NCI-H1694 treated with DMSO at 0.1 percent for 48 hours (cell line): ENCODE measurements at regions not wholly inside any gene's neighbourhood (a gene's known extent, or its start where the extent isn't known, plus 50 kb on each side); places are given as distances from the start of the nearest gene placed in this dataset.

Experiments
- DNase-seq: peaks from one replicate; lab custom pipeline; 2025; lab: John Stamatoyannopoulos, UW

DNA sequence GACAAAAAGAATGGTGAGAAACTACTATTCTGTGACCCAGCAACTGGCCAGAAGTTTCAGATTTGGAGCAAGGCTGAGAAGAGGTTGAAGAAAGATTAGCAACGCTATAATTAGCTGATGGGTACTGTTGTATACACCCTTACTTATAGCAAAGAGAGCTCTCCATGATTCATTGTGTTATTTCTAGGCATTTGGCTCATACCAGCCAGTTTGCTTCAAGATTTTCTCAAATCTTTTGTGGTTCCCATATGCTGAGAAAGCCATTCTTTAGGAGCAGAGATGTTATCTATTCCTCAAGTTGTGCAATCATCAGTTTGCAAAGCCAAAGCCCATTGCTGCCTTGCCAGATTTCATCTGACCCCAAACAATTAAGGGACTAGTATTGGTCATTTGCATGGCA is 179.4 kb downstream of the ETS1 start:
- DNase-seq = no peak

DNA sequence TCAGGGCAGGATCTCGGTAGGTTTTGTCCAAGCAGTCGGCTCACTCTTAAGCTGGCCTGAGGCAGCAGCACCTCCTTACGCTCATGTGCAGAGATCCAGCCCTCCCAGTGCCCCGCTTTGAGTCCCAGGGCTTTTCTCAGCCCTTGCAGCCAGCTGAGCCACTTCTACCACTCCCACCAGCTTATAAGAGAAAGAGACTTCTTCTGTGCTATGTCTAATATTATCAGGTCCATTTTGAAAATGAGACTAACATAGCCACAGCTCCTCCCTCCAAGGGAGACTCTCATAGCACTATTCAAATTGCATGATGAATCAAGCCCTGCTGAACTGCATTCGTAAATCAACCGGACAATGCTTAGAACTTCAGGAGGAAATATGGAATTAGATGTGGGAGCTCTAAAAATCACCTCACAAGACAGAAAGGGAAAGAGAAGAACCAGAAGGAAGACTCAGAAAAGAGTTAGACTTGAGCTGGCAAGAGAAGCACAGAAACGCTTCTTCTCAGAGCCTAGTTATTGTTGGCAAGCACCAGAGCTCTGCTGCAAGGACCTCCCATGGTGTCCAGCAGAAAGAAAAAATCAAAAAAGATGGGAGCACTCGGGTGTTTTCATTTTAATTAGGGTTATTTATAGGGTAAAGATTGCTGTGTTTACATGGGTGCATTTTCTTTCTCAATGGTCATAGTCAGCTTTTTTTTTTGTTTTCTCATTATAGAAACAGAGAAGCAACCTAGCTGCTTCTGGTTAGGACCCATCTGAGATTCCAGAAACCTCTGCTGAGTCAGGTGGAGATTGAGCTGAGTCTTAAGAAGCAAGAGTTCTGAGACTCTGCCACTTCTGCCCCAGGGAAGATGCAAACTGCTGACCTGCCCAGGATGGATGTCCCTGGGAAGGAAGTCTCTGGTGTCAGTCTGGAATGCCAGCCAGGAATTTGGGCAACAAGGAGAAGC is 181.4 kb downstream of the ETS1 start:
- DNase-seq = no peak

DNA sequence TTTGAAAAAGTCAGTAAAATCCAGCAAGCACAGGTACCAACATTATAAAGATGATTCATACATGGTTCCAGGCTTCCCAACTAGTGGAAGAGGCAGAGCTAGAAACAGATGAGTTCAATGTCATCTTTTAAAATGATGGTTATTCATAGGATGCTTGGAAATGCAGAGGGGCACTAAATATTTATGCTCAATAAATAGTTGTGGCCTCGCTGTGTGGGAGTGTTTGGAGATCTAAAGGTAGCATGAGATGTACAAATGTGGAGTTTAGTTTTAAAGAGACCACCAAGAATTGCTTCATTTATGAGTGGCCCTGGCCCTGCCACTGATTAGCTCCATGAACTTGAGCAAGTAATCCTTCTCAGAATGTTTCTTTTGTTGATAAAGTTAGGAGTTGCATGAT is 182.2 kb downstream of the ETS1 start:
- DNase-seq = no peak

DNA sequence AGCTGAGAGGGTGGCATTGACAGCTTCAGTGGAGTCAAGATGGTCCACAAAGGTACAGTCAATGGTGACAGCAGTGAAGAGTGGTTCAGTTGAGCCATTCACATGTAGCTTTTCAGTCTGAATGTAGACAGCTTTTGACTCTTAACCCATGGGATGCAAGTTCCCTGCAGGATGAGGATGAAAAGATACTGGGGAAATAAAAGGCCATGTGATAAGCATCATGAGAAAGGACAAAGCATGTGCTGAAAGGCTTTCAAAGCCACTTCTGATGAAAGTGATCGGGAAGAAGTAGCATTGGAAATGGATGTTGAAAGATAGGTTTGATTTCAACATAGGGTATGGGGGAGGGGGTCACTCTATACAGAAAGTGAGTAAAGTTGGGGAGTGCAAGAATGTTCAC is 182.9 kb downstream of the ETS1 start:
- no peak for DNase-seq

DNA sequence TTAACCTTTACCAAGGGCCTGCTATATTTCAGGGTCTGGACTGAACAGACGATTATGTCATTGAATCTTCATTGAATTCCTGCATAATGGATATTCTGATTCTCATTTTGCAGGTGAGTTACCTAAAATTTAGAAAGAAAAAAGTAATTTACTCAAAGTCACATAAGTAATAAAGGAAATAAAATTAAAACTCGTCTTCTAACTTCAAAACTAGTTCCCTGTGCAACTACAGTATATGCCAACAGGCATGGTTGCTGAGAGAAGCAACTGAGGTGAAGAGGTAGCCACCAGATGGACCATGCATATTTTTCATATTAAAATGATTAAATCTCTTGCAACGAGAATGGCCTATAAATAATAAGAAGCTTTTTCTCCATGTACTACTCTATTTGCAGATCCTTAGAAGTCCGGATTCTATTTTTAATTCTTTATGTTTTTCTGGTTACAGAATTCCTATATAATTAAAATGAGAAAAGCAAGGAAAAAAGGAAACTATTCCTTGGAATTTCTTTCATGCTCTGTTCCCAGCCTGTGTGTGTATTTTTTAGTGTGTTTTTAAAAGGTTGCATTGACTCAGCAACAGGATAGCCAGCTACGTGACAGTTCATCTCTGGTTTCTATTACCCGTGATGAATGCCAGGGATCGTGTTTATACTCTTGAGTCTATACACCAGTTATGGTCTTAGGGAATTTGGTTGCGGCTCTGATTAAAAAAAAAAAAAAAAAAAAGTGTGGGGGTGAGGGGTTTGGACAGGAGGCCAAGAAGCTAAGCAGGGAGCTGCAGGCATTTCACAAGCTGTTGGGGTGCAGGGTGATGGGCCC is 186.8 kb downstream of the ETS1 start:
- no peak for DNase-seq

DNA sequence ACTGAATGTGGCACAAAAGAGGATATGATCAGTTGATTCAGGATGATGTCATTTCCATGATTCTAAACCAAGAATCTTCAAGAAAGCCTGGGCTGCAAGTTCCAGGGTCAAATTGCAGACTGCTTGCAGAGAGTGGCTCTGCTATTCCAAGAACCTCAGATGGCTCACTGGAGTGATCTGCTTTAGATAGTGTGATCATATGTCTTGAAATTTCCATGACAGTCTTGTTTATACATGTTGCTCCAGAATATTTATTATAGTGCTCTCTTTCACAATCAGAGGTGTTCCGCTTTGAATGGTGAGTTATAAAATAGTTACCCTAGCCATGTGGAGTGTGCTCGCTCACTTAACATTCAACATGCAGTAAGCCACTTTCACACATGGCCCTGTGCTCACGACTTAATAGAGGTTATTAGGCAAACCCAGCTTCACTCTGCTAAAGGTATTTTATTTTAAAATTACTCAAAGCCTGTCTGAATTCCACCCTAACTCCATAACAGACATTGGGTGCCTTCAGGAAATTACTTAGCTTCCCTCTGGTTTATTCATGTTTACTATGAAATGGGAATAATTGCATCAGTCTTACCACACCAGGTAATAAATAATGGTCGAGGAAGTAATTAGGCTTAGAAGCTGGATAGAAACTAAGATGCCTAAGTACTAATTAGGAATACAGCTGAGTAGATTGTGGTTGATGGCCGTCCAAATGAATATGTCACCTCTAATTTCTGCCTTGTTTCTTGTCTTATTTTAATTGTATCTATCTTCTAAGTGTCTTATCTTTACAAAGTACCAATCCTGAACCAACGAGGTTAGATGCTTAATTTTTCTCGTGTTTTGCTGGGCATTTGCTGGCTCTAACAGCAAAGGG is 187.9 kb downstream of the ETS1 start:
- DNase-seq = no peak

DNA sequence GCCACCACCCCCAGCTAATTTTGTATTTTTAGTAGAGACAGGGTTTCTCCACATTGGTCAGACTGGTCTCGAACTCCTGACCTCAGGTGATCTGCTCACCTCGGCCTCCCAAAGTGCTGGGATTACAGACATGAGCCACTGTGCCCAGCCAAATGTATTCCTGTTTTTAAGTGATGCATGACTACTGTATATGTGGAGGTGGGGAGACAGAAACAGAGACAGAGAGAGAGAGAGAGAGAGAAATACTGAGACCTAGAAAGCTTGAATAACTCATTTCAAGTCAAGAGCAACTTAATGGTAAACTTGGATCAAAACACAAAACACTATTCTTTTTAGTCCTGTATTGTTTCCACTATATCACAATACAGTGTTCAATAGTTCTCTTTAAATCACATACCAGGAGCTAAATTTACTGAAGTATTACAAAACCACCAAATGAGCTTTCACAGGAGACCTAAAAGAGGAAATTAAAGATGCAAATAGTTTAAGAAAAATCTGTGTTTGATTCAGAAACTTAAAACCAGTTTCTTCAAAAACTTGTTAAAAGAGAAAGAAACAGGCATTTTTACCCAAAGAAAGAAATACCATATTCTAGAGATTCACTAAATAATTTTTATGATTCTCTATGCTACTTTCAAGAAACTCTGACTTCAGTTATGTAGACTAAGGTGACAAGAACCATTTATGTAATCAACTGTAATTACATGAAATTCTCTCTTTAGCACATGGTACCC is 188.7 kb downstream of the ETS1 start:
- DNase-seq = no peak

DNA sequence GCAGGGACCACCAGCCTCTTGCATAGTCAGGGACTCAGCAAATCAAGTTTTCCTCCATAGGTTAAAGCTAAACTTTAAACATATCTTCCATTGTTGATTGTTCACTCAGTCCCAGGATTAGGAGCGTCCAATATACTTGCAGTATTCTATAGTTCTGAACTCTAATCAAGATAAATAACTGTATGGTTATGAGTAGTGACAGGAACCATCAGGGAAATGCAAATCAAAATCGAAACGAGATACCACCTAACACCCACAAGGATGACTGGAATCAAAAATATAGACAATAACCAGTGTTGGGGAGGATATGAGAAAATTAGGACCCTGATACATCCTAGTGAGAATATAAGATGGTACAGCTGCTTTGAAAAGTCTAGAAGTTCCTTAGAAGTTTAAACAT is 190.0 kb downstream of the ETS1 start:
- no peak for DNase-seq

DNA sequence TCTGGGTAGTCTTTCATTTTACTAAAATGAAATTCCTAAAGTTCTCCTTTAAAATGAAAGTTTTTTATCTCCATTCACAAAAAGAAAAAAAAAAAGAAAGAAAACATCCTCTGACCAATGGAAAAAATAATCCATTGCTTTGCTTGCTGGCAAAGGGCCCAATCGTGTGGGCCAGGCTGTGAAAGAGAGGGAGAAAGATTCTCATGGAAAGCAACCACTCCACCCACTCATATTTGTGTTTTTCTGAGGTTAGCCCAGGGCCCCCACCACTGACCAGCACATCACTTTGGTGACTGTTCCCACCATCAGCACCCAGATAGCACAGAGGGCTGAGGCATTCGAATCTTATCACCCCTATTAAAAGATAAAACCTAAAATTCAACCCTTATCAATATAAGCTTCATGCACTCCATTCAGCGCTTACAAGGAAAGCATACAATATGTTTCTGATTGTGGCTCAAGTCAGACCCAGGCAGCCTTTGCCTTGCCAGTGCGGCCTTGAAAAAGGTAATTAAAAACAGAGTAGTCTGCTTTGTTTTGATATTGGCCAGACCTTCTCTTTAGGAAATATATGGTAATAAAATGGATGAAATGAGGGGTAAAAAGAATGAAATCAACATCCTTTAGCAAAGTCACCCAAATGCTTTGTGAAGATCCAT is 192.8 kb downstream of the ETS1 start:
- DNase-seq = no peak

DNA sequence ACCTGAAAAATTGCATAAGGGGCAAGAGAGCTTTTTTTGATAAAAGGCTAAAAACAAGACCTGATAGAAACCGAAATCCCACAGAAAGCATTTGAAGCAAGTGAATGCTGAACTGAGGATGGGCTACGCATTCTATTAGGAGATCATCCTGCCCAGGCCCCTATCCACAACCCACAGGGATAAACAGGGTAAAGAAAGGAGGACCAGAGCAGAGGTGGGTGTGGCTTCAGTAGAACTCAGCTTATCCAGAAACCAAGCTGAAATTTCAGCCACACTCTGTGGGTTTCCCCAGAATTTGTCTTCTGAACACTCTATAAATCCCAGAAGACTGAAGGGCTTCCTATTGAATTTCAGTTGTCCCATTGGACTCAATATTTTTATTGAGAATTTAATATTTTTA is 195.1 kb downstream of the ETS1 start:
- no peak for DNase-seq

DNA sequence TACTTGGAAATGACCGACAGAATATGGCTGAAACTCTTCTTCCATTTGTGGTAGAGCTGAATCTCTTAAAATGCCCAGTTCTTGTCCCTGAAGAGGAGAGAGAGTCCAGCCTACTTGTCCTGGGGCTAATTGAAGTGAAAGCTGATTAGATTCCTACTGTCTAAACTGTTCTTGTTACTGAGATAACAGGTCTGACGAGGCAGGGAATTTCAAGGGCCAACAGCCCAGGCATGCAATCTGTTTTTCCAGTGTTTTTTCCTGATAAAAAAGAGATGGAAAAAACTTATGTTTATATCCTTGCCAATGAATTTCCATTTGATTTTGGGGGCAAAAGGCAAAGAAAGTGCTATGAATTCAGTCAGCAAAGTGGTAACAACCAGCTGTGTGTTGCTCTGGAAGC is 195.5 kb downstream of the ETS1 start:
- no peak for DNase-seq

DNA sequence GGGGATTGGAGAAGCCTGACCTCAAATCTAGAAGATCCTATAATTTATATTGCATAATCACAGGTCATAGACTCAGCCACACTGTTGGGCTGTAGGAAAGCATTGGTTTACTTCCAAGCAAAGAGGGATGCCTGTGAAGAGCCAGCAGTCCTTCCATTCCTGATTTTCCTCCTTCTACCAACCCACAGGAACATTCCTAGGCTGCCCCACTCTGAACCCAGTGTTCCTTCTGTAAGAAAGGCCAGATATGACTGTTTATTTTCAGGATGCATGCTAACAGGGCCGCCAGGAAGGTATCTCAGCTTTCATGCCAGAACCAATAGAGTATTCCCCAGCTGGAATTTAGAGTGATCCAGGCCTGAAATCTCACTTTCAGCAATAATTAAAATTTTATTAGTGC is 197.1 kb downstream of the ETS1 start:
- DNase-seq = no peak

DNA sequence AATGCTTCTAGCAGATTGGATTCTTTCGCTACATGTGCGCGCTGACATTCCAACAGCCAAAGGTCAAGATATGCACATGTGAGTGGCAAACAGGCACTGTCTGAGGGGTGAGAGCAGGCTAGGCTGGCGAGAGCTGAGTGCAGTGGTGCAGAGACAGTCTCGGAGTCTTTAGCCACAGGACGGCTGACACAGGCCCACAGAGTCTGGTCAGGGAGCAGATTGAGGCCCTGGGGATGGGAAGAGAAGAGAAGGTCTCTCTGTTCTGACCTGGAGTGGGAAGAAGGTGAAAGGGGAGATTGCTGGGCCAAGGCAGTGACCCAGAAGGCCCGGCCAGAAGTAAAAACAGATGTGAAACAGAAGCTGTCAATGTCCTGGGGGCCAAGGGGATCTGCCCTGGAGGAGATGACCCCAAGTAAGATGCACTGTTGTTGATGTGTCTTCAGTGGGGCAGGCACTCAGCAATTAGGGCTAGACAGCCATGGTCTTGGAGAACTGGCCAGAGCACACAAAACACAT is 197.8 kb downstream of the ETS1 start:
- no peak for DNase-seq

DNA sequence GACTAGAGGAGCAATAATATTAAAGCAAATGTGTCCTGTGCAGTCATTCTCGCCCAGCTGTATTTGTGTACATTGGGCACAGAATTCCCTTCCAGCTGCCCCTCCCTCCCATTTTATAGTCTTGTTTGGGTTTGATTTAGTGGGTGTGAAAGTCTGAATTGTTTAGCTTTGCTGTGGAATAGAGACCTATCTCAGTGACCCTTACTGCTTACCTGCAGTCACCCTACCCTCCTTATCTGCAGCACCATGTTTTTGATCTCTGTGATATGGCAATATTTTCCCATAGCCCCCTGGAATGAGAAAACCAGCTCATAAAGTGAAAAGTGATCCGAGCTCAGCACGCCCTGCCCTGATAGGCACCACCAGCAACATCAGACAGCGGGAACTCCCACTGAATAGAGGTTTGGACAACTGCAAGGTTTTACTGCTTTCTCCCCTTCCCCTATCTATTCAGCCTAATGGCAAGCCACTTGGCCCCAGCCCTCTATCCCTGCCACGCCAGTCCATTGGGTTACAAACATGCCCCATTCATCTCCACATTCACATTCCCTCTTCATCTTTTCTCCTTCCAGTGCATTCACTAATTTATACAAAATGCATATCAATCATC is 199.0 kb downstream of the ETS1 start:
- no peak for DNase-seq

DNA sequence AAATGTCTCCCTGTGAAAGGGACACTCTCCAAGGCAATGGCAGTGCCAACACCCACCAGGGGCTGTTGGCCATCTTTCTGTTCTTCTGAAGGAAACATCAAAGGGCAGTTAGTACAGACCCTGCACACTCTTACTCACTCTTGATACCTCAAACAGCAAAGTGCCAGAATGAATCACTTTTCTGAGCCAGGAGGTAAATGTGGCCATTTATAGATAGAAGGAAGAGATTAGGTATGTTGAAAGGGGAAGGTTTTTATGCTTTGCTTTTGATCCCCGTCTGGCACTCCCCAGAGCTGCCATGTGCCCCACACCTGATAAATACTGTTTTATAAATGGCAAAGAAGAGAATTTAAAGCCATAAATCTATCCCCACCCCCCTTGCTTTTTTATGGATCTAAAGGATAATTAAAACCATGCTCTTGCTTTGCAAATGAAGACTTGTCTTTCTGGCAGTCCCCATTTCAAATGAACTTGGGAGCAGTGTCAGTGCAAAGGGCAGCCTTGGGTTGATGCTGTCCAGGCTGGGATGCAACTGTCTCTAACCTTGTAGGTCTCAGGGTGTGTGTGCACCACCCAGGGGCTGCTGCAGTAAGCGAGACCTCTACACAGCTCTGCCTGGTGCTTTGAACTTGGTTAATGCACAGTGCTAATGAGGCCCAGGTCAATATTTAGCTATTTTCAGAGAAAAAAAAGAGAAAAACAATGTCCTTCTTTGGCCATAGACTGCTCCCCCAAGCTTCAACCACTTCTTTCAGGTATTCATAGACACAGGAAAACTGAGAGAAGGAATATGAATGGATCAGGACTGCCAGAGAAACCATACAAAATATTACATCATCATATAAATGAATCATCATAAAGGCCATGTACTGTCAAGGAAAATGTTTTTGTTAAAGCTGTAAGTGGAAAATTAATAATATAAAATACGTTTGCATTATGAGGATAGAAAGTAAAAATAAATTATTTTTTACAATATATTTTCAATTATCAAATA is 207.5 kb downstream of the ETS1 start:
- no peak for DNase-seq

DNA sequence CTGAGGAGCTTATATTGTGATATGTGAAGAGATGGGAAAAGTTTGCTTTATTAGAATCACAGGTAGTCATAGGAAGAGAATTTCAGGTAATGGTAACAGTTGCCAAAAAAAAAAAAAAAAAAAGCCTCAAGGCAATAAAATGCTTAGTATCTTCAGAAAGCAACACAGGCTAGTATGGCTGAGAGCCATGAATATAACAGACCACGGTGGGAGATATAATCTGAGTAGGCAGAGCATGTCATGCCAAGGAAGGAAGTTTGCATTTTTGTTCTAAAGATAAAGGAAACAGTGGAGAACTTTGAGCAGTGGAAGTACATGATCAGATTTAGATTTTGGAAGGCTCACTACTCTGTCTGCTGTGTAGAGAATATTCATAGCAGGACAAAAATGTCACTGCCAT is 211.4 kb downstream of the ETS1 start:
- DNase-seq = no peak

DNA sequence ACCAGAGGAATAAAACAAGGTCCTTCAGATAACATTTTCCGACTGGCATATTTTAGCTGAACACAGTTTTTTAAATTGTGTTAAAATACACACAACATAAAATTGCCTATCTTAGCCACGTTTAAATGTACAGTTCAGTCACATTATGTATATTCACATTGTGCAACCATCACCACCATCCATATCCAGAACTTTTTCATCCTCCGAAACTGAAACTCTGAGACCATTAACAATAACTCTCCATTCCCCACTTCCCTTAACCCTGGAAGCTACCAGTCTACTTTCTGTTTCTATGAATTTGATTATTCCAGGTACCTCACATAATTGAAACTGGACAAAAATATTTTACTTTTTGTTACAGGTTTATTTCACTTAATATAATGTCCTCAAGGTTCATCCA is 213.3 kb downstream of the ETS1 start:
- no peak for DNase-seq

DNA sequence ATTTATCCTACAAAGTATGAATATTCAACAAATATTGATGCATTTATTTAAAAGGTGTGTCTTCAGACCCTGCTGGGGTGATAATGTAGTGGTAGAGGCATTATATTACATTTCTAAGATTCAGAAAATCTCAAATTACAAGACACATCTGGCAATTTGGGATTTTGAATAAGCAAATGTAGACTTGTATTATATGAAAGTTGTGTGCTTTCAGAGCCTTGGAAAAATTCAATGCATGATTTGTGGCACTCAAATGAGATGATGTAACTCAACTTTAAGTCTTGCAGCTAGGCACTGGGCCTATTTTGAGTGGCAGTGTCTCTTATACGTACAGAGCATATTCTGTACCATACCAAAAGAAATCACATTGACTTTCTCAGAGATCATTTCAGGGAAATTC is 214.4 kb downstream of the ETS1 start:
- no peak for DNase-seq

DNA sequence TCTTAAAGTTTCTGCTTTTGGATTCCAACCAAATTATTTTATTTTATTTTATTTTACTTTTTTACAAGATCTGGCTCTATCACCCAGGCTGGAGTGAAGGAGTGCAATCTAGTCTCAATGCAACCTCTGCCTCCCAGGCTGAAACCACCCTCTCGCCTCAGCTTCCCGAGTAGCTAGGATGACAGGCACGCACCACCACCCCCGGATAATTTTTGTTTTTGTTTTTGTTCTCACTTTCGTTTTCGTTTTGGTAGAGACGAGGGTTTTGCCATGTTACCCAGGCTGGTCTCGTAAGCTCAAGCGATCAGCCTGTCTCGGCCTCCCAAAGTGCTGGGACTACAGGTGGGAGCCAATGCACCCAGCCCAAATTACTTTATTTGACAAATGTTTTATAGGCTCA is 219.8 kb downstream of the ETS1 start:
- no peak for DNase-seq
